Keratinocyte (primary cell): ENCODE measurements at regions not wholly inside any gene's neighbourhood (a gene's known extent, or its start where the extent isn't known, plus 50 kb on each side); places are given as distances from the start of the nearest gene placed in this dataset.

Source experiments
- DNase-seq: peaks from one replicate; pipeline ENCODE4 v3.0.0-alpha.2; 2011; ENCODE audit warnings: low read depth, missing footprints, low spot score
- FAIRE-seq: peaks from 2 replicates; lab custom pipeline; 2011; peaks lifted over from hg19 to GRCh38; lab: Jason Lieb, UNC
- H2AFZ ChIP-seq: 2 replicates; pipeline ENCODE4 v1.6.0; 2012; ENCODE audit warnings: low read length, control low read depth, inconsistent platforms; ENCODE audit not compliant: control insufficient read depth
- H3K27ac ChIP-seq: 2 replicates; pipeline ENCODE4 v1.5.1; 2011; ENCODE audit warnings: low read length; ENCODE audit not compliant: control insufficient read depth, insufficient read depth
- H3K27me3 ChIP-seq: 3 replicates; pipeline ENCODE4 v1.6.0; 2011; ENCODE audit warnings: low read length; ENCODE audit not compliant: control insufficient read depth, insufficient read depth; ENCODE audit errors: extremely low read depth
- H3K36me3 ChIP-seq, 2 experiments: 2 replicates in 1 of 2; 3 replicates in 1 of 2; pipeline ENCODE4 v1.5.1; 2011; ENCODE audit warnings: low read length in 2 of 2, mild to moderate bottlenecking in 1 of 2; ENCODE audit not compliant: control insufficient read depth in 2 of 2, insufficient read depth in 2 of 2; ENCODE audit errors: extremely low read depth in 1 of 2
- H3K4me1 ChIP-seq: 3 replicates; pipeline ENCODE4 v1.5.1; 2011; ENCODE audit warnings: low read length; ENCODE audit not compliant: control insufficient read depth, insufficient read depth; ENCODE audit errors: extremely low read depth
- H3K4me2 ChIP-seq: 3 replicates; pipeline ENCODE4 v1.6.0; 2011; ENCODE audit warnings: low read depth, low read length; ENCODE audit not compliant: control insufficient read depth, insufficient read depth; ENCODE audit errors: extremely low read depth
- H3K4me3 ChIP-seq, 3 experiments: fragments of 200-600 bp in 1 of 3; sonication (generic) in 1 of 3; 2 replicates in 2 of 3; 3 replicates in 1 of 3; pipeline ENCODE4 v1.5.1; 2011 to 2016; ENCODE audit warnings: low read length in 3 of 3, mild to moderate bottlenecking in 3 of 3, control low read depth in 2 of 3, inconsistent platforms in 1 of 3, low read depth in 1 of 3, mixed read lengths in 1 of 3, mixed run types in 1 of 3, moderate library complexity in 1 of 3; ENCODE audit not compliant: control insufficient read depth in 2 of 3, insufficient read depth in 2 of 3; ENCODE audit errors: extremely low read depth in 1 of 3
- H3K79me2 ChIP-seq: 2 replicates; pipeline ENCODE4 v1.6.0; 2012; ENCODE audit warnings: low read length; ENCODE audit not compliant: control insufficient read depth, insufficient read depth
- H3K9ac ChIP-seq: 3 replicates; pipeline ENCODE4 v1.6.0; 2011; ENCODE audit warnings: low read length; ENCODE audit not compliant: control insufficient read depth, insufficient read depth; ENCODE audit errors: extremely low read depth
- H3K9me1 ChIP-seq: 3 replicates; pipeline ENCODE4 v1.6.0; 2011; ENCODE audit warnings: low read length; ENCODE audit not compliant: control insufficient read depth, insufficient read depth; ENCODE audit errors: extremely low read depth
- H3K9me3 ChIP-seq: 2 replicates; pipeline ENCODE4 v1.5.1; 2012; ENCODE audit warnings: low read depth, low read length; ENCODE audit not compliant: control insufficient read depth
- H4K20me1 ChIP-seq: 3 replicates; pipeline ENCODE4 v1.6.0; 2011; ENCODE audit warnings: low read length; ENCODE audit not compliant: control insufficient read depth, insufficient read depth; ENCODE audit errors: extremely low read depth
- CTCF ChIP-seq, 3 experiments: IDR thresholded peaks in 1 of 3; conservative IDR thresholded peaks in 1 of 3; optimal IDR thresholded peaks in 1 of 3; 2 replicates in 2 of 3; 3 replicates in 1 of 3; pipeline versions ENCODE3 to v1.5.1; 2011; ENCODE audit warnings: low read length in 3 of 3, mild to moderate bottlenecking in 3 of 3, moderate library complexity in 2 of 3, control low read depth in 1 of 3, inconsistent platforms in 1 of 3; ENCODE audit not compliant: insufficient read depth in 2 of 3; ENCODE audit errors: extremely low read depth in 1 of 3
- EZH2 ChIP-seq: IDR thresholded peaks from one replicate; pipeline ENCODE4 v1.6.1; 2012; ENCODE audit warnings: inconsistent platforms, mild to moderate bottlenecking, low read length, moderate library complexity
- dilution Hi-C: fragments of 300-500 bp; cut with MboI; formaldehyde crosslinking; loops from one replicate; pipeline ENCODE4 v1.7.0; 2020; ENCODE audit warnings: low sequenced_read_pairs; ENCODE audit not compliant: extremely low pct_ligation_motif_present

- no peaks in the 10 kb centered on the region for H3K9me1 ChIP-seq
- no peaks in the 10 kb centered on the region for H3K4me1 ChIP-seq
- no peak overlapping the region for H2AFZ ChIP-seq
- TF ChIP-seq EZH2 (no peak), CTCF (optimal IDR thresholded peaks at IDR 0.05 in 1 of 3, IDR thresholded peaks at IDR 0.05 in 1 of 3, conservative IDR thresholded peaks at IDR 0.05 in 1 of 3; ENCODE audit: extremely low read depth in 1 of 3, insufficient read depth in 2 of 3, low read length in 3 of 3) (no peak)
- no peaks in the 10 kb centered on the region for H3K36me3 ChIP-seq
- H3K79me2 ChIP-seq: no peaks in the 10 kb centered on the region
- H4K20me1 ChIP-seq: no peaks in the 10 kb centered on the region
- H3K9me3 ChIP-seq: no peaks in the 10 kb centered on the region
- dilution Hi-C loops: no loop called here
- no peak overlapping the region for H3K9ac ChIP-seq
- FAIRE-seq (no peak), DNase-seq (no peak)
- no peak overlapping the region for H3K4me2 ChIP-seq
- H3K4me3 ChIP-seq: no peak overlapping the region
- H3K27me3 ChIP-seq: no peaks in the 10 kb centered on the region
- H3K27ac ChIP-seq: no peak overlapping the region
Observed at GRCh38 chr4:19368800-19369199, 882.9 kb upstream of the SLIT2 start.

- no peak for FAIRE-seq
- dilution Hi-C loops: no loop called here
Observed at GRCh38 chr4:19366916-19367315, 884.8 kb upstream of the SLIT2 start.

More at GRCh38 chr4:19366916-19367315, 884.8 kb upstream of the SLIT2 start:
- Histone ChIP-seq H3K4me3 (no peak overlapping the region), H3K9me3 (no peaks in the 10 kb centered on the region), H3K9ac (no peak overlapping the region), H3K4me2 (no peak overlapping the region), H3K4me1 (no peaks in the 10 kb centered on the region), H3K9me1 (no peaks in the 10 kb centered on the region), H3K36me3 (no peaks in the 10 kb centered on the region), H4K20me1 (no peaks in the 10 kb centered on the region), H3K79me2 (no peaks in the 10 kb centered on the region), H3K27me3 (no peaks in the 10 kb centered on the region), H3K27ac (no peak overlapping the region), H2AFZ (no peak overlapping the region)
- TF ChIP-seq CTCF (optimal IDR thresholded peaks at IDR 0.05 in 1 of 3, IDR thresholded peaks at IDR 0.05 in 1 of 3, conservative IDR thresholded peaks at IDR 0.05 in 1 of 3; ENCODE audit: extremely low read depth in 1 of 3, insufficient read depth in 2 of 3, low read length in 3 of 3): no peak
- DNase-seq: no peak
